ENCODE measurements at regions not wholly inside any gene's neighbourhood (a gene's known extent, or its start where the extent isn't known, plus 50 kb on each side); places are given as distances from the start of the nearest gene placed in this dataset.
"Not testable (repeated sequence)": the region's sequence is repeated elsewhere in the genome, so short reads cannot be mapped to it uniquely, and the experiment has no call there.

DNA sequence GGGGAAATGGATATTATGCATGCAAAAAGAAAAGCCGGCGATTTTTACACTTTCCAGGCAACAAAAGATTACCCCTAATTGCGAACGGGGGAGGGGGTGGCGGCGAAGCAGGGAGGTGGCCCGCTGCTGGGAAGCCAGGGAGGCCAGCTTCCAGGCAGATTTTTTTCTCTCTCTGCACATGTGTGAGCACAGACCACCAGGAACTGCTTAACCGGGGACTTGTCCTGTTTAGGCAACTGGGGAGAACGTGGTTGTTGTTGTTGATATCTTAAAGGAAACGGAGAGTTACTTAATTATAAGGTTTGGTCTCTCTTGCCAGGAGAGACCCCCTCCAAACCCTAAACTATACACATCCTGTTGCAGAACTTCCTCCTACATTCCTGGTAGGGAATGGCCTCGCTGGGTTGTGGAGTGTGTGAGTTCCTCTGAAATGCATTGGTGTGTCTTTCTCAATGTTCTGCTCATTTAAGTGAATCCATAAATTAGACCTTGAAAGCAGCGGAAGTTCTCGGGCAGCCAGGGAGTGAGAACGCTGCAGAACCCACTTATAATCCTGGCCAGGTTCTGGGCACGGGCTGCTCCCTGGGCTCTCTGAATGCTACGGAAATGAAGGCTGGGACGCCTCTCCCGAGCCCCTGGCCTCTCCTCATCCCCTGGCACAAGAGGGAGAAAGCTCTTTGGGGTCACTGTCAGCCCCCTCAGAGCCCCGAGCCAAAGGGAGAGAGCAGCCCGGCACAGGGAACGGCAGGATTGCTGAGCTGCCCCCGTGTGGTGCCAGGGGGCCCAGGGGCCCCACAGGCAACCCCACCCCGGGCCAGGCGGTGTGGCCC, 250.0 kb downstream of the FOXD2 start:
- in situ Hi-C loops (cut with MboI; ENCODE audit: low pct_unique_long_range_greater_than_20kb in 2 of 9, low sequenced_read_pairs in 9 of 9, unreplicated experiment in 9 of 9): no loop called here
- ATAC-seq (replicated peaks in 6 of 8): peak in 5 of 8 experiments; percentile 25 to 67 (median 50)
- H3K4me3 ChIP-seq: no peak overlapping the region
- WGBS, 10 experiments: 24 to 69% (median 52%) methylated on average over 3 to 18 of the region's 24 CpGs; no CpG with 5 or more reads in 1 of the 10 experiments
- peaks cover 40 to 42% of the 10 kb centered on the region in 2 donors for H3K4me1 ChIP-seq (replicated peaks in 1 of 2)
- no peak overlapping the region for H3K27ac ChIP-seq

GRCh38 chr1:47688461-47689296, 250.8 kb downstream of the FOXD2 start:
- WGBS, 10 experiments: 0 to 86% (median 36%) methylated on average over 1 to 14 of the region's 19 CpGs; no CpG with 5 or more reads in 2 of the 10 experiments
- no peak overlapping the region for H3K27ac ChIP-seq
- peak in 2 of 8 experiments; percentile 2 to 11 for ATAC-seq (replicated peaks in 6 of 8)
- H3K4me1 ChIP-seq (replicated peaks in 1 of 2): peaks cover 40 to 42% of the 10 kb centered on the region in 2 donors
- in situ Hi-C loops (cut with MboI; ENCODE audit: low pct_unique_long_range_greater_than_20kb in 2 of 9, low sequenced_read_pairs in 9 of 9, unreplicated experiment in 9 of 9): no loop called here
- no peak overlapping the region for H3K4me3 ChIP-seq

DNA sequence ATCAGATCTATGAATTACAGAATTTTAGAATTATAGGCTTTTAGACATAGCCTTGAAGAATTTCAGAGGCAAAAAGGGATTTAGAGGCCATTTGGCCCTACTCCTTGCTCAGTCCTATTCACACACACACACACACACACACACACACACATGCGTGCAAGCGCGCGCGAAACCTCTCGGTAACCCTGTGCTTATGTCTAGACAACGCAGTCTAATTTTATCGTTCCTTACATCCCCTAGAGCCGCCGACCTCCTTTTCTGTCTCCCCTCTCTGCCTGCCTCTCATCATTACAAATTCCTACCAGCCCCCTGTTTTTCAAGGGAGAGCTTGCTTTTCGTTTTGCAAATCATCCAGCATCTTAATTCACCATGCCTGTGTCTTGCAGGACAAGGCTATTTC, 252.1 kb downstream of the FOXD2 start:
- in situ Hi-C loops (cut with MboI; ENCODE audit: low pct_unique_long_range_greater_than_20kb in 2 of 9, low sequenced_read_pairs in 9 of 9, unreplicated experiment in 9 of 9): no loop called here
- peaks cover 40 to 42% of the 10 kb centered on the region in 2 donors for H3K4me1 ChIP-seq (replicated peaks in 1 of 2)
- 60 to 90% (median 78%) methylated on average over 2 to 11 of the region's 11 CpGs; no CpG with 5 or more reads in 4 of the 10 experiments for WGBS, 10 experiments
- H3K27ac ChIP-seq: no peak overlapping the region
- no peak overlapping the region for H3K4me3 ChIP-seq
- ATAC-seq (replicated peaks in 6 of 8): peak in 4 of 8 experiments; percentile 47 to 62 (median 50)

DNA sequence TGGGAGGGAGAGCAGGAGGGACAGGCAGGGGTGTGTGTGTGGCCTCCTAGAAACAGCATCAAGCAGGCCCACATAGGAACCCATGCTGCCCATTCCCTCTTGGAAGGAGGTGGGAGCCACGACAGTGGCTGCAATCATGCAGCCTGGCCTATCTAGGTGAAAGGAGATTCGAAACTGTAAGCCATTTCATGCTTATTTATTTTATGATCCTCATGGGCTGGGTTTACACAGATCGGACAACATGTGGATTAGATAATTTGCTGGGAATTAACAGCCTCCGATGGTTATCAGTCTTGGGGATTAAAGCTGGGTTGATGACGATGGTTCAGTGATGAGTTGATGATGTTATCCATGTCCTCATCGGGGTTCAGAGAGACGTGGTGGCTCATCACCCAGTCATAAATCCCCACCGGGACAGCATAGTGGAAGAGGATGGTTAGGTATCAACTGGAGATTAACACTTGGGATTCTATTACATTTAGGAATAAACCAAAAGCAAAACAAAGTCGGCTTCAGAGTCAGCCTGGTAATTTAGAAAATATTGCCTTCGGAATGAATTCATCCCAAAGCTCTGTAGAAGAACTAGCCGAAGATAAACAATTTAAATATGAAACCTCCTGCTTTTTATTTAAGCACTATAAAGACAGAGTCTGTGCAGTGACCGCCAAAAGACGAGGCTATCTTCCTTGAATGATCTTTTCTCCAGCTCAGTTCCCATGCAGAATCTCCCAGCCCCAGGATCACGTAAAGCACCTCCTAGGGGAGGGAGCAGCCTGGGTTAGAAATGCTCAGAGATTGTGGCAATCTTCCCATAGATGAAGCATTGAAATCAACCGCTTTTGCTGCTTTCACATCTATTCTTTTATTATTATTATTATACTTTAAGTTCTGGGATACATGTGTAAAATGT, 252.8 kb downstream of the FOXD2 start:
- Histone ChIP-seq H3K4me1 (replicated peaks in 1 of 2) (peaks cover 40% of the 10 kb centered on the region in 2 donors), H3K4me3 (no peak overlapping the region), H3K27ac (no peak overlapping the region)
- in situ Hi-C loops (cut with MboI; ENCODE audit: low pct_unique_long_range_greater_than_20kb in 2 of 9, low sequenced_read_pairs in 9 of 9, unreplicated experiment in 9 of 9): no loop called here
- 23 to 91% (median 82%) methylated on average over 1 to 15 of the region's 15 CpGs for WGBS, 10 experiments
- peak in 5 of 8 experiments; percentile 38 to 86 (median 49) for ATAC-seq (replicated peaks in 6 of 8)

DNA sequence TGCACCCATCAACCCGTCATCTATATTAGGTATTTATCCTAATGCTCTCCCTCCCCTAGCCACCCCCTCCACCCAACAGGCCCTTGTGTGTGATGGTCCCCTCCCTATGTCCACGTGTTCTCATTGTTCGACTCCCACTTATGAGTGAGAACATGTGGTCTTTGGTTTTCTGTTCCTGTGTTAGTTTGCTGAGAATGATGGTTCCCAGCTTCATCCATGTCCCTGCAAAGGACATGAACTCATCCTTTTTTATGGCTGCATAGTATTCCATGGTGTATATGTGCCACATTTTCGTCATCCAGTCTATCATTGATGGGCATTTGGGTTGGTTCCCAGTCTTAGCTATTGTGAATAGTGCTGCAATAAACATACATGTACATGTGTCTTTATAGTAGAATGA, 253.4 kb downstream of the FOXD2 start:
- H3K27ac ChIP-seq; ATAC-seq (replicated peaks in 6 of 8); in situ Hi-C loops (cut with MboI; ENCODE audit: low pct_unique_long_range_greater_than_20kb in 2 of 9, low sequenced_read_pairs in 9 of 9, unreplicated experiment in 9 of 9); H3K4me3 ChIP-seq: not testable (repeated sequence)
- WGBS, 10 experiments: 88 to 100% (median 100%) methylated on average over 1 of the region's 4 CpGs; no CpG with 5 or more reads in 6 of the 10 experiments
- H3K4me1 ChIP-seq (replicated peaks in 1 of 2): peaks cover 42% of the 10 kb centered on the region in 2 donors

DNA sequence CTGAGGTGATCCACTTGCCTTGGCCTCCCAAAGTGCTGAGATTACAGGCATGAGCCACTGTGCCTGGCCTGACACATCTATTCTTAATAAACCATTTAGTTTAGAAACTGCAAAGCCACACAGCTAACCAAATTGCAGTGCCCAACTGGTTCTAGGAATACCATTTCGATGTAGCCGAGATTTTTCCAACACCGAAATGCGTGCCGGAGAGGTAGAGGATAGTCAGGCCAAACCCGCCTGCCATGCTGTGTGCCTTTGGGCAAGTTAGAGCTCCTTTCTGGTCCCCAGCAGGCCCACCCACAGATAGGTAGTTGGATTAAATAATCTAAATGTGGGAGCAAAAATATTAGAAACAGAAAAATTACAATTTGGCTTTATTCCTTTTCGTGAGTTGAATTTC, 254.4 kb downstream of the FOXD2 start:
- no peak overlapping the region for H3K4me3 ChIP-seq
- in situ Hi-C loops (cut with MboI; ENCODE audit: low pct_unique_long_range_greater_than_20kb in 2 of 9, low sequenced_read_pairs in 9 of 9, unreplicated experiment in 9 of 9): no loop called here
- H3K27ac ChIP-seq: no peak overlapping the region
- 68 to 100% (median 98%) methylated on average over 1 to 7 of the region's 7 CpGs; no CpG with 5 or more reads in 1 of the 10 experiments for WGBS, 10 experiments
- peaks cover 43 to 47% of the 10 kb centered on the region in 2 donors for H3K4me1 ChIP-seq (replicated peaks in 1 of 2)
- ATAC-seq (replicated peaks in 6 of 8): no peak

- in situ Hi-C loops (cut with MboI; ENCODE audit: low pct_unique_long_range_greater_than_20kb in 2 of 9, low sequenced_read_pairs in 9 of 9, unreplicated experiment in 9 of 9): no loop called here
- Histone ChIP-seq H3K4me1 (replicated peaks in 1 of 2) (peaks cover 41 to 42% of the 10 kb centered on the region in 2 donors), H3K27ac (no peak overlapping the region), H3K4me3 (no peak overlapping the region)
- ATAC-seq (replicated peaks in 6 of 8): no peak
- 53 to 100% (median 67%) methylated on average over 1 to 7 of the region's 8 CpGs; no CpG with 5 or more reads in 5 of the 10 experiments for WGBS, 10 experiments
These were observed 255.3 kb downstream of the FOXD2 start for GRCh38 chr1:47693115-47693514.

DNA sequence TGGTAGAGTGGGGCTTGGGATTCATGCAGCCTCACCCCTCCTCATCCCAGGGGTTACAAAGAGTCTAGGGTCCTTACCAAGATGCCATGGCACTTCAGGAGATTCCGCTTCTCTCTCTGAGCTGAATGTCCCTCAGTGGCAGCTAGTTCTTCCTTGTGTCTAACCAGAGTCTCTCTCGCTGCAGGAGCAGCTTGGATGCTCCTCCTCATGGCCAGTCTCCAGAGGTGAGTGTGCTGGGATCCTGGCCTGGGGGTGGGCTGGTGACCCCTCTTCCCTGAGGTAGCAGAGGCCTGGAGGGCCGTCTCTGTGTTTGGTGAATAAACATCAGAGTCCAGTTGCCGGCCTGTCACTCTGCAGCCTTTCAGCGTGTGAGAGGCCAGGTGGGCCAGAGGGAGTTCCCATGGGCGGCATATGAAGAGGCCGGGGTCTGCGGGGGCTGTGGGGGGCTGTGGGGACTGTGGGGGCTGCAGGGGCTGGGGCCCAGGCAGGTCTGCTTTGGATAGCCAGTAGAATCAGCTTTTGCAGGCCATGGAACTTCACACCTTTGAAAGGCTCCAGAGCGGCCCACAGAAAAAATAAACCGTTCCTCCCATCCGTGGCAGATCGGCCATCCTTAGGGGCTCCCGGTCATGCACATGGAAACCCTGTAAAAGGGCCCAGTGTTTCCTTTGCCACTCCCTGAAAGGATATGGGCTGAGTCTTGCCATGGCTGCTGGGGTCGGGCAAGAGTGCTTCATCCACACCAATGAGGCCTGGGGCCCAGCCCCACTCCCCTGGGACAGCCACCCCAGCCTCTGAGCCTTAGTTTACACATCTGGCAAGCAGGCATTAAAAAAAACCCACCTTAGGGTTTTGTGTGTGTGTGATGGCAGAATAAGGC, 256.4 kb downstream of the FOXD2 start:
- H3K4me3 ChIP-seq: no peak overlapping the region
- WGBS, 10 experiments: 76 to 93% (median 87%) methylated on average over 1 to 11 of the region's 14 CpGs; no CpG with 5 or more reads in 6 of the 10 experiments
- no peak for ATAC-seq (replicated peaks in 6 of 8)
- H3K4me1 ChIP-seq (replicated peaks in 1 of 2): peaks cover 31 to 32% of the 10 kb centered on the region in 2 donors
- H3K27ac ChIP-seq: no peak overlapping the region
- in situ Hi-C loops (cut with MboI; ENCODE audit: low pct_unique_long_range_greater_than_20kb in 2 of 9, low sequenced_read_pairs in 9 of 9, unreplicated experiment in 9 of 9): no loop called here

DNA sequence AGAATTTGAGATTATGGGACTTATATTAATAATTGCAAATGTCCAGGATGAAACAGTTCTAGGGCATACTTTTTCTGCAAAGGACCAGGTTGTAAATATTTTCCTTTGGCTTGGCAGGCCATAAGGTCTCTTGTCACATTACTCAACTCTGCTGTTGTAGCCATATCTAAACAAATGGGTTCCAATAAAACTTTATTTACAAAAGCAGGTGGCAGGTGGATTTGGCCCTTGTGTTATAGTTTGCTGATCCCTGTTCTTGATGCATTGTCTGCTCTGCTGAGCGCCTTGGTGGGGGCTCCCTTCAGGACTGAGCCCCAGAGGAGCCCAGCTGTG, 258.5 kb downstream of the FOXD2 start:
- 60 to 92% (median 80%) methylated on average over 1 of the region's 1 CpG; no CpG with 5 or more reads in 7 of the 10 experiments for WGBS, 10 experiments
- peak overlapping the region in 1 of 2 donors; percentile 40 for H3K27ac ChIP-seq
- no peak overlapping the region for H3K4me3 ChIP-seq
- in situ Hi-C loops (cut with MboI; ENCODE audit: low pct_unique_long_range_greater_than_20kb in 2 of 9, low sequenced_read_pairs in 9 of 9, unreplicated experiment in 9 of 9): no loop called here
- H3K4me1 ChIP-seq (replicated peaks in 1 of 2): peaks cover 23 to 31% of the 10 kb centered on the region in 2 donors
- no peak for ATAC-seq (replicated peaks in 6 of 8)

GRCh38 chr1:47696737-47697441, 259.0 kb downstream of the FOXD2 start:
- peaks cover 23 to 31% of the 10 kb centered on the region in 2 donors for H3K4me1 ChIP-seq (replicated peaks in 1 of 2)
- WGBS, 10 experiments: 49 to 75% (median 60%) methylated on average over 1 to 5 of the region's 6 CpGs; no CpG with 5 or more reads in 5 of the 10 experiments
- peak overlapping the region in 1 of 2 donors; percentile 40 for H3K27ac ChIP-seq
- no peak overlapping the region for H3K4me3 ChIP-seq
- peak in 6 of 8 experiments; percentile 61 to 94 (median 91) for ATAC-seq (replicated peaks in 6 of 8)
- in situ Hi-C loops (cut with MboI; ENCODE audit: low pct_unique_long_range_greater_than_20kb in 2 of 9, low sequenced_read_pairs in 9 of 9, unreplicated experiment in 9 of 9): no loop called here

DNA sequence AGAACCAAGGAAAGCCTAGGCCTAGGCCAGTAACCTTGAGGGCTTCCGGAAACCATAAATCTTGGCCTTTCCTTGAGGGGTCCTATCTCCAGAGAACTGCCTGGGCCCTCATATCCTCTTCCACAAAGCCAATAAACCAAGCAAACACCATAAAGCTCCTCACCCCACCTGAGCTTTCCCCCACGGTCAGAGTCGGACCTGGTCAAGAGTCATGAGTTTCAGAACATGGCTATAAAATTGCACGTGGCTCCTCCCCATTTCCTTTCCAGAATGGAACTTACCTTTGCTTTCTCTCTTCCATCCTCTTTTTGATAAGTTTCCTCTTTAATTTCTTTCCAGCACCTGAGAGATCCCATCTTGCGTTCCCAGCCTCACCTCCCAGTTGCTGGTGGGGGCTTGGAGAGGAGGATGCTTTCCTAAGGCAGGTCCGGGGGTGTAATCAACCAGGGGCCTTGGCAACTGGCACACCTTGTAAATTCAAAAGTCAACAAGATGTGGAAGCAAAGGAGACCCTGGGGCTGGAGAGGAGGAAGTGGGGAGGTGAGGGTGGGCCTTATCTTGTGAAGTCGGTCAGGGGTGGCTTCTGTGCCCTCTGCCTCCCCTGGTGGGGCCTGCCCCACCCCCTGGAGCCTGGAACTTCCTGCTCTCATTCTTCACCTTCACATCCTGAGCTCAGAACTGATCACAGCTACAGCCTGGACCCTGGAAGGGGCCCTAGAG, 259.9 kb downstream of the FOXD2 start:
- in situ Hi-C loops (cut with MboI; ENCODE audit: low pct_unique_long_range_greater_than_20kb in 2 of 9, low sequenced_read_pairs in 9 of 9, unreplicated experiment in 9 of 9): no loop called here
- no peak overlapping the region for H3K4me3 ChIP-seq
- no peak for ATAC-seq (replicated peaks in 6 of 8)
- H3K27ac ChIP-seq: peak overlapping the region in 1 of 2 donors; percentile 40
- WGBS, 10 experiments: 67 to 98% (median 93%) methylated on average over 1 to 5 of the region's 7 CpGs; no CpG with 5 or more reads in 2 of the 10 experiments
- H3K4me1 ChIP-seq (replicated peaks in 1 of 2): peaks cover 30 to 38% of the 10 kb centered on the region in 2 donors

All from motor neuron (in vitro differentiated cells).